A549 (cell line): ENCODE measurements at regions not wholly inside any gene's neighbourhood (a gene's known extent, or its start where the extent isn't known, plus 50 kb on each side); places are given as distances from the start of the nearest gene placed in this dataset.

ENCODE experiments used
- ATAC-seq, 2 experiments: fragments of 200-7000 bp in 1 of 2; fragments of >200 bp in 1 of 2; cut with Nextera tagmentation in 1 of 2; cut with Tn5 transposase in 1 of 2; 3 replicates each; pipeline versions ENCODE4 v1.8.0 to v1.9.1; 2018 to 2020; ENCODE audit warnings: mild to moderate bottlenecking in 1 of 2, moderate library complexity in 1 of 2
- CTCF ChIA-PET: fragments of 300-600 bp; sonication (Branson Sonifier 250); formaldehyde crosslinking; extraction: SDS; loops from one replicate; lab custom pipeline; 2021; ENCODE audit warnings: antibody characterized with exemption, inconsistent platforms; lab: Yijun Ruan, JAX
- POLR2A ChIA-PET: fragments of 350-600 bp; formaldehyde crosslinking; extraction: SDS; loops from one replicate; lab custom pipeline; 2021; ENCODE audit warnings: antibody characterized with exemption, inconsistent platforms; lab: Yijun Ruan, JAX
- DNase-seq, 2 experiments: peaks; one replicate each; pipeline versions ENCODE4 v3.0.0 to v3.0.0-alpha.2; 2011 to 2016; ENCODE audit warnings: low read depth in 1 of 2, low spot score in 1 of 2
- FAIRE-seq: peaks from 2 replicates; lab custom pipeline; 2011; peaks lifted over from hg19 to GRCh38; lab: Jason Lieb, UNC
- H3K27ac ChIP-seq, 2 experiments: fragments of >200 bp; sonication (Bioruptor Twin); formaldehyde crosslinking; 3 replicates each; pipeline ENCODE4 v1.5.1; 2016 to 2017
- H3K4me1 ChIP-seq: fragments of >200 bp; sonication (Bioruptor Twin); formaldehyde crosslinking; 3 replicates; pipeline ENCODE4 v1.6.1; 2016
- H3K4me2 ChIP-seq: fragments of >200 bp; sonication (Bioruptor Twin); formaldehyde crosslinking; 3 replicates; pipeline ENCODE4 v1.6.1; 2016
- H3K4me3 ChIP-seq: fragments of >200 bp; sonication (Bioruptor Twin); formaldehyde crosslinking; 3 replicates; pipeline ENCODE4 v1.5.1; 2016
- H3K9me3 ChIP-seq: fragments of >200 bp; sonication (Bioruptor Twin); formaldehyde crosslinking; 3 replicates; pipeline ENCODE4 v1.6.1; 2016
- EHMT2 ChIP-seq: fragments of 200-600 bp; sonication (generic); IDR thresholded peaks from 2 replicates; pipeline ENCODE4 v1.6.1; 2016; ENCODE audit warnings: antibody characterized with exemption, low read depth, mild to moderate bottlenecking, moderate library complexity
- ESRRA ChIP-seq: fragments of 150-350 bp; IDR thresholded peaks from 2 replicates; pipeline ENCODE4 v1.6.1; 2014; ENCODE audit warnings: mild to moderate bottlenecking, low read length, borderline replicate concordance
- GATA3 ChIP-seq: IDR thresholded peaks from 2 replicates; pipeline ENCODE4 v1.6.1; 2012; ENCODE audit warnings: borderline replicate concordance
- HEYL ChIP-seq: fragments of 250-450 bp; sonication (Bioruptor Pico); IDR thresholded peaks from 2 replicates; pipeline ENCODE4 v1.8.0; 2021; ENCODE audit warnings: mild to moderate bottlenecking, moderate library complexity
- HOXA7 ChIP-seq: fragments of 250-450 bp; sonication (Bioruptor Pico); IDR thresholded peaks from 2 replicates; pipeline ENCODE4 v1.5.0; 2020; ENCODE audit warnings: mild to moderate bottlenecking, moderate library complexity
- HOXB5 ChIP-seq: fragments of 250-450 bp; sonication (Bioruptor Pico); IDR thresholded peaks from 2 replicates; pipeline ENCODE4 v1.5.0; 2020; ENCODE audit warnings: mild to moderate bottlenecking, moderate library complexity
- KDM1A ChIP-seq: fragments of 200-600 bp; sonication (generic); IDR thresholded peaks from 2 replicates; pipeline ENCODE4 v1.6.1; 2016; ENCODE audit warnings: low read depth, mild to moderate bottlenecking
- MAZ ChIP-seq: fragments of 150-350 bp; IDR thresholded peaks from 2 replicates; pipeline ENCODE4 v1.6.1; 2014; ENCODE audit warnings: antibody characterized with exemption, low read depth, low read length, borderline replicate concordance
- NR3C1 ChIP-seq: fragments of >200 bp; sonication (Bioruptor Twin); formaldehyde crosslinking; IDR thresholded peaks from 3 replicates; pipeline ENCODE4 v1.6.1; 2017
- RARB ChIP-seq: fragments of 250-450 bp; sonication (Bioruptor Pico); IDR thresholded peaks from 2 replicates; pipeline ENCODE4 v1.8.0; 2021; ENCODE audit warnings: mild to moderate bottlenecking, moderate library complexity
- RNF2 ChIP-seq: fragments of 200-600 bp; sonication (generic); IDR thresholded peaks from 2 replicates; pipeline ENCODE4 v1.6.1; 2016; ENCODE audit warnings: low read depth, mild to moderate bottlenecking, antibody characterized with exemption, moderate library complexity, borderline replicate concordance
- SREBF2 ChIP-seq: fragments of 450-650 bp; IDR thresholded peaks from 2 replicates; pipeline ENCODE4 v1.6.1; 2014; ENCODE audit warnings: mild to moderate bottlenecking, moderate library complexity
- TFCP2L1 ChIP-seq: fragments of 250-450 bp; sonication (Bioruptor Pico); IDR thresholded peaks from 2 replicates; pipeline ENCODE4 v1.5.0; 2021; ENCODE audit warnings: mild to moderate bottlenecking
- ZNF302 ChIP-seq: fragments of 250-450 bp; sonication (Bioruptor Pico); IDR thresholded peaks from 2 replicates; pipeline ENCODE4 v1.9.0; 2021; ENCODE audit warnings: inconsistent platforms, mild to moderate bottlenecking, moderate library complexity
- ZSCAN20 ChIP-seq: fragments of 250-450 bp; sonication (Bioruptor Pico); IDR thresholded peaks from 2 replicates; pipeline ENCODE4 v1.8.0; 2022; ENCODE audit warnings: mild to moderate bottlenecking, moderate library complexity
- WGBS: methylation state at CpG from one replicate; pipeline ENCODE4 v1.1.6; 2017; ENCODE audit errors: missing lambda C conversion rate; 5-methylcytosine and 5-hydroxymethylcytosine counted together
- TF ChIP-seq, protein P1 (sequence below): fragments of 200-600 bp; sonication (generic); IDR thresholded peaks from 2 replicates; pipeline ENCODE4 v1.6.1; 2016; ENCODE audit warnings: antibody characterized with exemption, mild to moderate bottlenecking, moderate library complexity
- TF ChIP-seq, protein P2 (sequence below): fragments of 250-450 bp; sonication (Bioruptor Pico); IDR thresholded peaks from 2 replicates; pipeline ENCODE4 v1.5.0; 2020; ENCODE audit warnings: low read depth, mild to moderate bottlenecking, moderate library complexity
- TF ChIP-seq, protein P3 (sequence below): IDR thresholded peaks from 2 replicates; pipeline ENCODE4 v1.6.1; 2012
- TF ChIP-seq, protein P4 (sequence below): fragments of 450-650 bp; IDR thresholded peaks from 2 replicates; pipeline ENCODE4 v1.6.1; 2014; ENCODE audit warnings: antibody characterized with exemption

DNA sequence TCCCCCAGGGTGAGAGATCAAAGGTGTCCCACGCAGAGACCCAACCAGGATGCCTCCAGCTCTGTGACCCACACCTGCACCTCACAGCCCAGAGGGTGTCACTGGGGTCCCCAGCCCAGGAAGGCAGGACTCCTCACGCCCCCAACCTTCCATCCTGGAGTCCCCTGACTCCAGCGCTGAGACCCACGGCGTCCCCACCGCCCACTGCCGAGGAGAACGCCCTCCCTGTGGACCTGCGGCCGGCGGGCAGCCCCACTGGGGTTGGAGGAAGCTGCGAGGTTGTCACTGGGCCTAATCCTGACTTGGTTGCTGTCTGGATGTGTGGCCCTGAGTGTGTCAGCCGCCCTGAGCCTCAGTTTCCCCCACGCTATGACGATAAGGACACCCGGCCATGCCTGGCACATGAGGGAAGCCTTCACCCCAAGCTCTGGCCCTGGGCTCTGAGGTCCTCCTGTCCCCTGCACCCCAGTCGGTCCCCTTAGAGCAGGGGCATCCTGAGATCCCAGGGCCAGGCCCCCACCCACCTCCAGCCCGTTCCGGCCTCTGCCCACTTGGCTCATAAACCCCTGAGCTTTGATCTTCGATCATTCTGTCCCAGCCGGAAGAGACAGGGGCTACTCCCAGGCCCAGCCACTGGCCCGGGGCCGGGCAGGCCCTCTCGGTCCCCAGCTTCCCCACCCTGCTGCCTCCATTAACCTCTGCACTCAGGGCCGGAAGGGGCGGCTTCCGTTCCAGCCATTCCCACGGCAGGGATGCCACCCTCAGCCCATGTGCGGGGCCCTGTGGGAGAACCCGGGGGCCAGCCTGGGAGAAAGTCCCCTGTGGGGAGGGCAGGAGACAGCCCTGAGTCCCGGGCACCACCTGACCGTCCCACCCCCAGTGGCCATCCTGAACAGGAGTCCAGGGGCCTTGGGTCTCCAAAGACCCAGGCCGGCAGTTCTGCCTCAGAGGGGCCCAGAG is 113.2 kb downstream of the MICALL2 start:
- WGBS: 70% methylated on average over 20 of the region's 33 CpGs
- CTCF ChIA-PET: interaction anchor here (0.8 kb wide), 1 partner anchor 107 kb away, joined by 3 read pairs; no protein-coding TSS in a partner anchor

DNA sequence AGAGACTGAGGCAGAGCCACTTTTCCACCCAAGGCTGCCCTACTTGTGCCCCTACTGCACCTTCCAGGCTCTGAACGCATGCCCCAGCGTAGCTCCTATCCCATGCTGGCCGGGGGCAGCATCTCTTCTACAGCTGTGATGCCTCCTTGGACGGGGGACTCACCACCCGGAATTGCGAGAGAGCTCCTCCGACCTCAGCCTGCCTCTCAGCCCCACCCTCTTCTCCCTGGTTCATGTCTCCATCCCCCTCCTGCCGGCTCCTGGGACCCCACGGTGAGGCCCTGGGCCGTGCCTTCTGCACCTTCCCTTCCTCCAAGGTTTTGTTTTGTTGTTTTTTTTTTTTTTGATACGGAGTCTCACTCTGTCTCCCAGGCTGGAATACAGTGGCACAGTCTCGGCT is 112.4 kb downstream of the MICALL2 start:
- ATAC-seq (no peak), FAIRE-seq (no peak)
- 62% methylated on average over 12 of the region's 12 CpGs for WGBS

More for the DNA sequence above, 113.2 kb downstream of the MICALL2 start:
- no peak overlapping the region for H3K4me3 ChIP-seq
- TF ChIP-seq ZSCAN20 (CRISPR knock-in tag) (no peak), TFCP2L1 (CRISPR knock-in tag) (no peak), ESRRA (no peak), HOXB5 (CRISPR knock-in tag) (no peak), KDM1A (no peak), EHMT2 (no peak), SREBF2 (no peak), HEYL (no peak), HOXA7 (CRISPR knock-in tag) (no peak), MAZ (no peak), ZNF302 (no peak), RARB (CRISPR knock-in tag) (no peak)
- TF ChIP-seq, protein P1, sequence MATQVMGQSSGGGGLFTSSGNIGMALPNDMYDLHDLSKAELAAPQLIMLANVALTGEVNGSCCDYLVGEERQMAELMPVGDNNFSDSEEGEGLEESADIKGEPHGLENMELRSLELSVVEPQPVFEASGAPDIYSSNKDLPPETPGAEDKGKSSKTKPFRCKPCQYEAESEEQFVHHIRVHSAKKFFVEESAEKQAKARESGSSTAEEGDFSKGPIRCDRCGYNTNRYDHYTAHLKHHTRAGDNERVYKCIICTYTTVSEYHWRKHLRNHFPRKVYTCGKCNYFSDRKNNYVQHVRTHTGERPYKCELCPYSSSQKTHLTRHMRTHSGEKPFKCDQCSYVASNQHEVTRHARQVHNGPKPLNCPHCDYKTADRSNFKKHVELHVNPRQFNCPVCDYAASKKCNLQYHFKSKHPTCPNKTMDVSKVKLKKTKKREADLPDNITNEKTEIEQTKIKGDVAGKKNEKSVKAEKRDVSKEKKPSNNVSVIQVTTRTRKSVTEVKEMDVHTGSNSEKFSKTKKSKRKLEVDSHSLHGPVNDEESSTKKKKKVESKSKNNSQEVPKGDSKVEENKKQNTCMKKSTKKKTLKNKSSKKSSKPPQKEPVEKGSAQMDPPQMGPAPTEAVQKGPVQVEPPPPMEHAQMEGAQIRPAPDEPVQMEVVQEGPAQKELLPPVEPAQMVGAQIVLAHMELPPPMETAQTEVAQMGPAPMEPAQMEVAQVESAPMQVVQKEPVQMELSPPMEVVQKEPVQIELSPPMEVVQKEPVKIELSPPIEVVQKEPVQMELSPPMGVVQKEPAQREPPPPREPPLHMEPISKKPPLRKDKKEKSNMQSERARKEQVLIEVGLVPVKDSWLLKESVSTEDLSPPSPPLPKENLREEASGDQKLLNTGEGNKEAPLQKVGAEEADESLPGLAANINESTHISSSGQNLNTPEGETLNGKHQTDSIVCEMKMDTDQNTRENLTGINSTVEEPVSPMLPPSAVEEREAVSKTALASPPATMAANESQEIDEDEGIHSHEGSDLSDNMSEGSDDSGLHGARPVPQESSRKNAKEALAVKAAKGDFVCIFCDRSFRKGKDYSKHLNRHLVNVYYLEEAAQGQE: no peak
- TF ChIP-seq, protein P2, sequence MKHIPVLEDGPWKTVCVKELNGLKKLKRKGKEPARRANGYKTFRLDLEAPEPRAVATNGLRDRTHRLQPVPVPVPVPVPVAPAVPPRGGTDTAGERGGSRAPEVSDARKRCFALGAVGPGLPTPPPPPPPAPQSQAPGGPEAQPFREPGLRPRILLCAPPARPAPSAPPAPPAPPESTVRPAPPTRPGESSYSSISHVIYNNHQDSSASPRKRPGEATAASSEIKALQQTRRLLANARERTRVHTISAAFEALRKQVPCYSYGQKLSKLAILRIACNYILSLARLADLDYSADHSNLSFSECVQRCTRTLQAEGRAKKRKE: no peak
- TF ChIP-seq, protein P3, sequence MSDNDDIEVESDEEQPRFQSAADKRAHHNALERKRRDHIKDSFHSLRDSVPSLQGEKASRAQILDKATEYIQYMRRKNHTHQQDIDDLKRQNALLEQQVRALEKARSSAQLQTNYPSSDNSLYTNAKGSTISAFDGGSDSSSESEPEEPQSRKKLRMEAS: no peak
- DNase-seq (no peak), FAIRE-seq (no peak), ATAC-seq (no peak)
- POLR2A ChIA-PET: no interaction called here
- H3K9me3 ChIP-seq: no peaks in the 10 kb centered on the region
- no peak overlapping the region for H3K4me2 ChIP-seq
- H3K27ac ChIP-seq: no peak overlapping the region
- H3K4me1 ChIP-seq: no peaks in the 10 kb centered on the region

More for the DNA sequence above, 112.4 kb downstream of the MICALL2 start:
- Histone ChIP-seq H3K9me3 (no peaks in the 10 kb centered on the region), H3K4me3 (no peak overlapping the region), H3K4me2 (no peak overlapping the region), H3K27ac (no peak overlapping the region), H3K4me1 (no peaks in the 10 kb centered on the region)
- CTCF ChIA-PET: no interaction called here
- POLR2A ChIA-PET: no interaction called here
- TF ChIP-seq, protein P4, sequence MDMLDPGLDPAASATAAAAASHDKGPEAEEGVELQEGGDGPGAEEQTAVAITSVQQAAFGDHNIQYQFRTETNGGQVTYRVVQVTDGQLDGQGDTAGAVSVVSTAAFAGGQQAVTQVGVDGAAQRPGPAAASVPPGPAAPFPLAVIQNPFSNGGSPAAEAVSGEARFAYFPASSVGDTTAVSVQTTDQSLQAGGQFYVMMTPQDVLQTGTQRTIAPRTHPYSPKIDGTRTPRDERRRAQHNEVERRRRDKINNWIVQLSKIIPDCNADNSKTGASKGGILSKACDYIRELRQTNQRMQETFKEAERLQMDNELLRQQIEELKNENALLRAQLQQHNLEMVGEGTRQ: no peak
- TF ChIP-seq RNF2 (no peak), GATA3 (no peak), NR3C1 (no peak)
- no peak for DNase-seq
